HepG2 (cell line): ENCODE measurements at regions not wholly inside any gene's neighbourhood (a gene's known extent, or its start where the extent isn't known, plus 50 kb on each side); places are given as distances from the start of the nearest gene placed in this dataset.

Experiments
- HNF4A ChIP-seq: sonication (generic); formaldehyde crosslinking; IDR thresholded peaks from 2 replicates; pipeline ENCODE4 v1.4.0; 2020; ENCODE audit warnings: missing genetic modification reagents
- MIER2 ChIP-seq: IDR thresholded peaks from 2 replicates; pipeline ENCODE4 v1.6.1; 2016; ENCODE audit warnings: missing biosample characterization, missing genetic modification reagents
- NKX3-1 ChIP-seq: sonication (generic); formaldehyde crosslinking; IDR thresholded peaks from 2 replicates; pipeline ENCODE4 v1.5.0; 2020; ENCODE audit warnings: missing genetic modification reagents
- PHF8 ChIP-seq: sonication (generic); formaldehyde crosslinking; IDR thresholded peaks from 2 replicates; pipeline ENCODE4 v1.5.0; 2020; ENCODE audit warnings: missing genetic modification reagents
- TBX2 ChIP-seq: sonication (generic); formaldehyde crosslinking; IDR thresholded peaks from 2 replicates; pipeline ENCODE4 v1.5.0; 2020; ENCODE audit warnings: missing genetic modification reagents, mild to moderate bottlenecking, borderline replicate concordance
- ZNF549 ChIP-seq: sonication (generic); formaldehyde crosslinking; IDR thresholded peaks from 2 replicates; pipeline ENCODE4 v1.5.0; 2020; ENCODE audit warnings: missing genetic modification reagents
- ZNF652 ChIP-seq: IDR thresholded peaks from 2 replicates; pipeline ENCODE4 v1.6.1; 2016; ENCODE audit warnings: low read depth, borderline replicate concordance
- TF ChIP-seq, protein P1 (sequence below): sonication (generic); formaldehyde crosslinking; IDR thresholded peaks from 2 replicates; pipeline ENCODE4 v1.9.0; 2022; ENCODE audit warnings: missing genetic modification reagents, mild to moderate bottlenecking, borderline replicate concordance
- TF ChIP-seq, protein P2 (sequence below): IDR thresholded peaks from 2 replicates; pipeline ENCODE4 v1.6.1; 2016; ENCODE audit warnings: missing biosample characterization, missing genetic modification reagents, low read depth
- TF ChIP-seq, protein P3 (sequence below): IDR thresholded peaks from 2 replicates; pipeline ENCODE4 v1.4.0; 2020; ENCODE audit warnings: mild to moderate bottlenecking, missing genetic modification reagents
- TF ChIP-seq, protein P4 (sequence below), 2 experiments: fragments of 450-650 bp in 1 of 2; sonication (generic) in 1 of 2; formaldehyde crosslinking in 1 of 2; IDR thresholded peaks; 2 replicates each; pipeline versions ENCODE4 v1.6.1 to v1.8.0; 2016 to 2022; ENCODE audit warnings: antibody characterized with exemption in 1 of 2, mild to moderate bottlenecking in 1 of 2, missing genetic modification reagents in 1 of 2

DNA sequence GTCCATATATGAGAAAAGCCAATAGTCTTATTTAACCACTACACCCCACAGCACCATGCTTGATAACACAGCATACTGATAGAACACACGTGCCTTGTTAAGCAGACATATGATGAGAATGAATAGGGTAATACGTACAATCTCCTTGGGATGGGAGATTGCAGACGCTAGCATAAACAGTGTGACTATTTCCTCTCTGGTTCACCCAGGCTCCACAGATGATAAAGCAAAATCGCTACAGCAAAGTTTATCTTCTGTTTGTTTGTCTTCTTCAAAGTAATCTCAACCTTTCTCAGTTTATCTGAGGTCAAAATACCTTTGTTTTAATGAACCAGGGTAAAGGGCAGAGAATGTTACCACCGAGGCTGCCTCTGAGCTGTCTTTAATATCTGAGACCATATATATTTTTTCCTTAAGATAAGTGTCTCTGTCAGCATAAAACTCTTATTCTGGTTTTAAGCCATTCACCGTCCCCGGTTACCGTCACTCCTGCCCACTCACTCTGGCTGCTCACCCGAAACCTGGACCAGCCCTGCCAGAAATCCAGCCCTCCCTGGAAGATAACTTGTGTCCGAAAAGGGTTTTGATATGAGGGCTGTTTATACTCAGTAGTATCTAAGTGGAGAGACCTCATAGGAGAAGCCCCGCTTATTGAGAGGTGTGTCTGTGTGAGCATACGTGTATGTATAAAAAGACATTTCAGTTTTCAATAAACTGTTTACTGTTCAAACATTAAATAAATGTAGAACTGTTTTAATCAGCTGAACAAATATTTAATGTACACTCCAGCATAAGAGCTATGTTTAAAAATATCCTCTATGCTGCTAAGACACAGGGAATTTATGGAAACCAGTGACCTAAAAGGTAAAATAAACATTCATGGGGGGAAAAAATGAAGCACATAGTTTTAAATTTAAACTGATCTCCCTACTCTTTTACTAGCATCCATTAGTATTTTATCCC lies 465.4 kb downstream of the RASEF start (continued):
- TF ChIP-seq, protein P1, sequence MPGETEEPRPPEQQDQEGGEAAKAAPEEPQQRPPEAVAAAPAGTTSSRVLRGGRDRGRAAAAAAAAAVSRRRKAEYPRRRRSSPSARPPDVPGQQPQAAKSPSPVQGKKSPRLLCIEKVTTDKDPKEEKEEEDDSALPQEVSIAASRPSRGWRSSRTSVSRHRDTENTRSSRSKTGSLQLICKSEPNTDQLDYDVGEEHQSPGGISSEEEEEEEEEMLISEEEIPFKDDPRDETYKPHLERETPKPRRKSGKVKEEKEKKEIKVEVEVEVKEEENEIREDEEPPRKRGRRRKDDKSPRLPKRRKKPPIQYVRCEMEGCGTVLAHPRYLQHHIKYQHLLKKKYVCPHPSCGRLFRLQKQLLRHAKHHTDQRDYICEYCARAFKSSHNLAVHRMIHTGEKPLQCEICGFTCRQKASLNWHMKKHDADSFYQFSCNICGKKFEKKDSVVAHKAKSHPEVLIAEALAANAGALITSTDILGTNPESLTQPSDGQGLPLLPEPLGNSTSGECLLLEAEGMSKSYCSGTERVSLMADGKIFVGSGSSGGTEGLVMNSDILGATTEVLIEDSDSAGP (CRISPR knock-in tag): no peak
- TF ChIP-seq ZNF652 (CRISPR knock-in tag) (peak; percentile 58; the same call in 1 of the 2 replicates), MIER2 (CRISPR knock-in tag) (no peak), NKX3-1 (CRISPR knock-in tag) (no peak), PHF8 (CRISPR knock-in tag) (no peak), ZNF549 (CRISPR knock-in tag) (no peak), HNF4A (peak; percentile 64; the same call in 1 of the 2 replicates), TBX2 (CRISPR knock-in tag) (peak; percentile 38; the same call in 1 of the 2 replicates)
- TF ChIP-seq, protein P2, sequence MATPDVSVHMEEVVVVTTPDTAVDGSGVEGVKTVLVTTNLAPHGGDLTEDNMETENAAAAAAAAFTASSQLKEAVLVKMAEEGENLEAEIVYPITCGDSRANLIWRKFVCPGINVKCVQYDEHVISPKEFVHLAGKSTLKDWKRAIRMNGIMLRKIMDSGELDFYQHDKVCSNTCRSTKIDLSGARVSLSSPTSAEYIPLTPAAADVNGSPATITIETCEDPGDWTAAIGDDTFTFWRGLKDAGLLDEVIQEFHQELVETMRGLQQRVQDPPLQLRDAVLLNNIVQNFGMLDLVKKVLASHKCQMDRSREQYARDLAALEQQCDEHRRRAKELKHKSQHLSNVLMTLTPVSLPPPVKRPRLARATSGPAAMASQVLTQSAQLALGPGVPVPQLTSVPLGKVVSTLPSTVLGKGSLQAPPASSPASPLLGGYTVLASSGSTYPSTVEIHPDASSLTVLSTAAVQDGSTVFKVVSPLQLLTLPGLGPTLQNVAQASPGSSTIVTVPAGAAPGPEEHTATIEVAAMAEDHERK (CRISPR knock-in tag): no peak
- TF ChIP-seq, protein P3, sequence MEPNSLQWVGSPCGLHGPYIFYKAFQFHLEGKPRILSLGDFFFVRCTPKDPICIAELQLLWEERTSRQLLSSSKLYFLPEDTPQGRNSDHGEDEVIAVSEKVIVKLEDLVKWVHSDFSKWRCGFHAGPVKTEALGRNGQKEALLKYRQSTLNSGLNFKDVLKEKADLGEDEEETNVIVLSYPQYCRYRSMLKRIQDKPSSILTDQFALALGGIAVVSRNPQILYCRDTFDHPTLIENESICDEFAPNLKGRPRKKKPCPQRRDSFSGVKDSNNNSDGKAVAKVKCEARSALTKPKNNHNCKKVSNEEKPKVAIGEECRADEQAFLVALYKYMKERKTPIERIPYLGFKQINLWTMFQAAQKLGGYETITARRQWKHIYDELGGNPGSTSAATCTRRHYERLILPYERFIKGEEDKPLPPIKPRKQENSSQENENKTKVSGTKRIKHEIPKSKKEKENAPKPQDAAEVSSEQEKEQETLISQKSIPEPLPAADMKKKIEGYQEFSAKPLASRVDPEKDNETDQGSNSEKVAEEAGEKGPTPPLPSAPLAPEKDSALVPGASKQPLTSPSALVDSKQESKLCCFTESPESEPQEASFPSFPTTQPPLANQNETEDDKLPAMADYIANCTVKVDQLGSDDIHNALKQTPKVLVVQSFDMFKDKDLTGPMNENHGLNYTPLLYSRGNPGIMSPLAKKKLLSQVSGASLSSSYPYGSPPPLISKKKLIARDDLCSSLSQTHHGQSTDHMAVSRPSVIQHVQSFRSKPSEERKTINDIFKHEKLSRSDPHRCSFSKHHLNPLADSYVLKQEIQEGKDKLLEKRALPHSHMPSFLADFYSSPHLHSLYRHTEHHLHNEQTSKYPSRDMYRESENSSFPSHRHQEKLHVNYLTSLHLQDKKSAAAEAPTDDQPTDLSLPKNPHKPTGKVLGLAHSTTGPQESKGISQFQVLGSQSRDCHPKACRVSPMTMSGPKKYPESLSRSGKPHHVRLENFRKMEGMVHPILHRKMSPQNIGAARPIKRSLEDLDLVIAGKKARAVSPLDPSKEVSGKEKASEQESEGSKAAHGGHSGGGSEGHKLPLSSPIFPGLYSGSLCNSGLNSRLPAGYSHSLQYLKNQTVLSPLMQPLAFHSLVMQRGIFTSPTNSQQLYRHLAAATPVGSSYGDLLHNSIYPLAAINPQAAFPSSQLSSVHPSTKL (CRISPR knock-in tag): peak; percentile 84
- TF ChIP-seq, protein P4, sequence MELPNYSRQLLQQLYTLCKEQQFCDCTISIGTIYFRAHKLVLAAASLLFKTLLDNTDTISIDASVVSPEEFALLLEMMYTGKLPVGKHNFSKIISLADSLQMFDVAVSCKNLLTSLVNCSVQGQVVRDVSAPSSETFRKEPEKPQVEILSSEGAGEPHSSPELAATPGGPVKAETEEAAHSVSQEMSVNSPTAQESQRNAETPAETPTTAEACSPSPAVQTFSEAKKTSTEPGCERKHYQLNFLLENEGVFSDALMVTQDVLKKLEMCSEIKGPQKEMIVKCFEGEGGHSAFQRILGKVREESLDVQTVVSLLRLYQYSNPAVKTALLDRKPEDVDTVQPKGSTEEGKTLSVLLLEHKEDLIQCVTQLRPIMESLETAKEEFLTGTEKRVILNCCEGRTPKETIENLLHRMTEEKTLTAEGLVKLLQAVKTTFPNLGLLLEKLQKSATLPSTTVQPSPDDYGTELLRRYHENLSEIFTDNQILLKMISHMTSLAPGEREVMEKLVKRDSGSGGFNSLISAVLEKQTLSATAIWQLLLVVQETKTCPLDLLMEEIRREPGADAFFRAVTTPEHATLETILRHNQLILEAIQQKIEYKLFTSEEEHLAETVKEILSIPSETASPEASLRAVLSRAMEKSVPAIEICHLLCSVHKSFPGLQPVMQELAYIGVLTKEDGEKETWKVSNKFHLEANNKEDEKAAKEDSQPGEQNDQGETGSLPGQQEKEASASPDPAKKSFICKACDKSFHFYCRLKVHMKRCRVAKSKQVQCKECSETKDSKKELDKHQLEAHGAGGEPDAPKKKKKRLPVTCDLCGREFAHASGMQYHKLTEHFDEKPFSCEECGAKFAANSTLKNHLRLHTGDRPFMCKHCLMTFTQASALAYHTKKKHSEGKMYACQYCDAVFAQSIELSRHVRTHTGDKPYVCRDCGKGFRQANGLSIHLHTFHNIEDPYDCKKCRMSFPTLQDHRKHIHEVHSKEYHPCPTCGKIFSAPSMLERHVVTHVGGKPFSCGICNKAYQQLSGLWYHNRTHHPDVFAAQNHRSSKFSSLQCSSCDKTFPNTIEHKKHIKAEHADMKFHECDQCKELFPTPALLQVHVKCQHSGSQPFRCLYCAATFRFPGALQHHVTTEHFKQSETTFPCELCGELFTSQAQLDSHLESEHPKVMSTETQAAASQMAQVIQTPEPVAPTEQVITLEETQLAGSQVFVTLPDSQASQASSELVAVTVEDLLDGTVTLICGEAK (IDR thresholded peaks at IDR 0.05): no peak
- TF ChIP-seq, protein P4 (CRISPR knock-in tag; IDR thresholded peaks at IDR 0.05): no peak
- TF ChIP-seq, all 625 proteins: peak for 54
